HG02571 (cell line): ENCODE measurements at regions not wholly inside any gene's neighbourhood (a gene's known extent, or its start where the extent isn't known, plus 50 kb on each side); places are given as distances from the start of the nearest gene placed in this dataset.

ENCODE experiments used
- ATAC-seq: cut with Tn5 transposase; IDR thresholded peaks from one replicate; pipeline ENCODE4 v1.9.1; 2021; ENCODE audit warnings: mild to moderate bottlenecking, moderate library complexity; ENCODE audit not compliant: unreplicated experiment

DNA sequence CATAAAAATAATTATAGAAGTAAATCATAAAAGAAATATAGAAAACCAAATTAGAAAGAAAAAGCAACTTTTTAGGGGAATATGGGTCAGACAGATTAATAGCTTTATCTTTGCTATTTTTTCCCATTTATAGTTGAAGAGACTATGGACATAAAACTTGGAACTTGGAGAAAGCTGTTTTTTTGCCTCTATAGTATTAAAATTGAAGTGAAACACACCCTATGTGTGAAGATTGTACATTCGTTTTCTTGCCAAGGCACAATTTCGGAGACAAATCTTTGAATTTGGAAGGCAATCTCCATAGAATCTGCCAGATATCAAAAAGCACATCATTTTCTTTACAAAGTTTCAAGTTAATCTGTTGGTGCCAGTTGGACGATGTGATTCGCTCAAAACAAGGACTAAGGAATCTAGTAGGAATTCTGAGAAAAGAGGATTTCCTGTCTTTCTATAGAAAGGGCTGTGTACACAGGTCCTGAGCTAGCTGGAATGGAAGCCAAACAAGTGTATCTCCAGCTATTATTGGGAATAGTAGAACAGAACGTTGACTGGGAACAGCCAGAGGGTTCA, 156.3 kb downstream of the SLC7A11 start:
- no peak for ATAC-seq

DNA sequence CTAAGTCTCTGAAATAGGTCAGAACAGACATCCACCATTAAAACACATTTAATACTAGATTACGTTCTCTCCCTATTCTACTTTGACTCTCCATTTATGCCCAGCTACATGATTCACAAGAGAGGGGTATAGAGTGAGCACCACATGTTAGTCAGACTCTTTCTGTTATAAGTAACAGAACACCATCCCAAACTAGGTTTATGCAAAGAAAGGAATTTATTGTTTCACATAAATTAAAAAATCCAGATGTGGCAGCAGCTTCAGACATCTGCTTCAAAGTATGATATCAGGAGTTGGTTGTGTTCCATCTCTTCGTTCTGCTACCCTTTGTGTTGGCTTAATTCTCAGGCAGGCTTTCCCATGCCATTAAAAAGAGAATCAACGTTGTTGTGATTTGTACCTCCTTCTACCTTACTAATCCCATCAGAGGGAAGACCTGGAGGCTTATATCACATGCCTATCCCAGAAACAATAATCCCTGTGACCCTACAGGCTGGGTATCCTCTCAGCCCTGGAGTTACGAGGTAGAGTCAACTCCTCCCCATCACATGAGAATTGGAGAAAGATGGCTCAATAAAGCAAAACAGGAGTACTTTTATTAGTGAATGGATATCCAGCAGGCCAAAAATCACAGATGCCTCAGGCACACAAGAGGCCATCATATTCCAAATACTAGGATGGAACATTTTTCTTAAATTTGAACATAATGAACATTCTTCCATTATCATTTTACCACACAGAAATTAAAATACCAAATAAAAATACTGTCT, 163.2 kb downstream of the SLC7A11 start:
- no peak for ATAC-seq

- no peak for ATAC-seq
These were observed 163.9 kb downstream of the SLC7A11 start for GRCh38 chr4:138078253-138078652.

DNA sequence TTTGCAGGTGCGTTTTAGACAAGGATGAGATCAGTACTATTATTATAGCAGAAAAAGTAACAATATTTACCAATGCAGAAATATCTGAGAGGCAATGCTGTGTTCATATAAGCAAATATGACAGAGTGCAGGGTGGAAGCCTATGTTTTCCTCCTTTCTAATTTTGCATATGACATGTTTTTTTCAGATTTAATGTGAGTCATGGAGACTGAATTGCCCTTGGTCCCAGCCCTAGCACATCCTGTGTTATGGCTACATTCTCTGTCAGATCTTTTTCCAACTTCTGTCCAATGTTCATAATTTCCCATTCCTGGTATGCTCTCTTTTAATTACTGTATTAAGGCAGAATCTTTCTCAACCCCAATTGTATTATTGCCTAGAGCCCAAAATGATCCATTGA, 165.6 kb downstream of the SLC7A11 start:
- no peak for ATAC-seq

DNA sequence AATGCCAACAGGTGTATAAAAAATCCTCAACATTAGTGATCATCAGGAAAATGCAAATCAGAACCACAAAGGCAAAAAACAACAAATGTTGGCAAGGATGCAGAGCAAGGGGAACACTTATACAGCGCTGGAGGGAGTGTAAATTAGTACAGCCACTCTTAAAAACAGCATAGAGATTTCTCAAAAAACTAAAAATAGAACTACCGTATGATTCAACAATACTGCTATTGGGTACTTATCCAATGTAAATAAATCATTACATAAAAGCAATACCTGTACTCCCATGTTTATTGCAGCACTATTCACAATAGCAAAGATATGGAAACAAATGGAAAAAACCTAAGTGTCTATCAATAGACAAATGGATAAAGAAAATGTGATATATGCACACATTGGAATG, 171.3 kb downstream of the SLC7A11 start:
- no peak for ATAC-seq

- ATAC-seq, result no peak
These were observed 178.6 kb downstream of the SLC7A11 start for GRCh38 chr4:138063581-138063980.

DNA sequence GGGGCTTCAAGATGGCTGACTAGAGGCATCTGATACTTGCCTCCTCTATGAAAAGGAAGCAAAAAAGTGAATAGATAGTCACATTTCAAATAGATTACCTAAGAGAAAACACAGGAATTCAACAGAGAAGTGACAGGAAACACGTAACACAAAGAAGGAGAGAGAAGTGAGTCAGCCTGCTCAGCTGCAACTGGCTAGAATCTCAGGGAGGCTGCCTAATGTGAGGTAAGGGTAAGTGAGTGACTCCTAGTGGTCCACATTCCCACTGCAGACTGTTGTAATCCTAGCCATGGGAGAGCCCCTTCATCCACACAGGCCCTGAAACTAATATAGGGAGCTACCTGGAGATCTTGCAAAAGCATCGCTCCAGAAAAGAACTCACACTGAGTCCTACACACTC, 179.2 kb downstream of the SLC7A11 start:
- ATAC-seq, result no peak

- no peak for ATAC-seq
These were observed 185.6 kb downstream of the SLC7A11 start for GRCh38 chr4:138056541-138056940.

- no peak for ATAC-seq
These were observed 186.3 kb downstream of the SLC7A11 start for GRCh38 chr4:138055890-138056289.

GRCh38 chr4:138053641-138054301, 188.4 kb downstream of the SLC7A11 start:
- ATAC-seq, result no peak

DNA sequence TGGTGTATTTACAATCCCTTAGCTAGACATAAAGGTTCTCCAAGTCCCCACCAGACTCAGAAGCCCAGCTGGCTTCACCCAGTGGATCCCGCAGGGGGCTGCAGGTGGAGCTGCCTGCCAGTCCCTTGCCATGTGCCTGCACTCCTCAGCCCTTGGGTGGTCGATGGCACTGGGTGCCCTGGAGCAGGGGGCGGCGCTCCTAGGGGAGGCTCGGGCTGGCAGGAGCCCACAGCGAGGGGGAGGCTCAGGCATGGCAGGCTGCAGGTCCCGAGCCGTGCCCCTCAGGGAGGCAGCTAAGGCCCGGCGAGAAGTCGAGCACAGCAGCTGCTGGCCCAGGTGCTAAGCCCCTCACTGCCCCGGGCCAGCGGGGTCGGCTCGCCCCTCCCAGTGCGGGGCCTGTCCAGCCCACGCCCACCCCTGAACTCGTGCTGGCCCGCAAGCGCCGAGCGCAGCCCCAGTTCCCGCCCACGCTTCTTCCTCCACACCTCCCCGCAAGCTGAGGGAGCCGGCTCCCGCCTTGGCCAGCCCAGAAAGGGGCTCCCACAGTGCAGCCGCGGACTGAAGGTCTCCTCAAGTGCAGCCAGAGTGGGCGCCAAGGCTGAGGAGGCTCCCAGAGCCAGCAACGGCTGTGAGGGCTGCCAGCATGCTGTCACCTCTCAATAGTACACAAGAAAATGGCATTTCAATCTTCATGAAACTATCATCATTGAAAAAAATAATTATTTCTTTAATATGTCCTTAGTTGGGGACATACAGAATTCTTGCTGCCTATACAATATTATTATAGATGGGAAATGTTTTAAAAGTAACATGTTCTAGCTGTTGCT, 189.1 kb downstream of the SLC7A11 start:
- no peak for ATAC-seq

- no peak for ATAC-seq
These were observed 191.0 kb downstream of the SLC7A11 start for GRCh38 chr4:138051157-138051556.

- no peak for ATAC-seq
These were observed 191.5 kb downstream of the SLC7A11 start for GRCh38 chr4:138050601-138051000.

DNA sequence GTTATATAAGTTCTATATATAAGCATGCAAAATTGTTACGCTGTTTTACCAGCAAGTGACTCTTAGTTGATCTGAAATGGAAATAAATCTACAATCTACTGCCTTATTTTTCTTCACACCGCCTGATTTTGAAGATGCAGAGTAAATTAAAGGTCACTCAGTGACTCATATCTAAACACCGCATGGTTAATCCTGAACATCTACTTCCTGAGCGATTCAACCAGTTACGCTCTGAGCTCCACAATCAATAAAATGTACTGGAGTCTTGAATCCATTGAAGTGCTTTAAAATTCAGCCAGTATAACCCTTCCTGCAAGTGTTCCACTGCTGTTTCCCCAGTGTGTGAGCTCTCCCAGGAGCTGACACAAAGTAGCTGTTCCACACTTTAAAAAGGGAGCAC, 192.8 kb downstream of the SLC7A11 start:
- ATAC-seq, result no peak

DNA sequence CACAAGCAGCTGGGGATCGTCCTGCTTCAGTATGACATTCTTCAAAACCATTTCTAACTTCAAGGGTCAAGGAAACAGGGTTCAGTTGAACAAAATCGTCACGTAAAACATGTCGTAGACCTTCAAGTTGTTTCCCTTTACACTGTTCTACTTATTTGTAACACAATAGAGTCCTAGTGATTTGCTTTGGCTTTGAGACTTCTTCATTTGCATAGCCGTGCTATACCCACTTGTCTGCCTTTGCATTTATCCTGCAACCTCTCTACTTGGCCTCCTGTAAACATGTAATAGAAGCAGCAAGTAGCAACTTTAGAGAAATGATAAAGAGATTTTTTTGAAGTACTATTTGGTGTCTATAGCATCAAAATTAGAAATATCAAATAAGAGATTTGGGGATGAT, 194.9 kb downstream of the SLC7A11 start:
- ATAC-seq, result no peak

DNA sequence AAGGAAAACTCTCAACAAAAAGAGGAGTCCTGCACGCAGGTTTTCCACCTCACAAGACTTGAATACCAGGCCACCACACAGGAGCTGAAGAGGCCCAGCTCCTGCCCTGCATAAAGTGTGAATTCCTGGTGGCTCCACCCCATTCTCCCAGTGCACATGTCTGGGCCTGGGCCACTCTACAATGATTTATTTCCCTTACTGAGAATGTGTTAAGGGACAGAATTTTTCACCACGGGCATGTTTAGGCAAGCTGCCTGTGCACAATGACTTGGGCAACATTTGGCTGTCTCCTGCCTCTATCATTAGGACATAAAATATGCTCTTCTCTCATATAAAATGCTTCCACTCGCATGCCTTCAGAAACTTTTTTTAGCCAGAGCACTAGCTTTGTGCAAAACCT, 197.1 kb downstream of the SLC7A11 start:
- ATAC-seq, result no peak

DNA sequence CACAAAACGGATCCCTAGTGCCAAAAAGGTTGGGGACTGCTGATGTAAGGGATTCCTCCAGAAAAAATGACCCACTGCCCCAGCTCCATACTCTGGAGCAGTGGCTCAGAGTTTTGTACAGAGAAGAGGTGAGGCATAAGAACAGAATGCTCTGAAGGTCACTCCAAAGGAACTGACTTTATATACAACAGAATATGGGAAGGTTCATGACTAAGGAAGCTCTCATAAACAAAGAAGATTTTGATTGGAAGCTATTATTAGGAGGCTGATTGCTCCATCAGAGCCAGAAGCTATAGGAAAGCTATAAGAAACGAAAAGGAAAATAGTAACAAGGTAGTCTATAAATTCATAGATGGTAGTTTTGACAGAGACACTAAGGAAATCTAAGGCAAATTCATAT, 203.1 kb downstream of the SLC7A11 start:
- ATAC-seq, result no peak

GRCh38 chr4:138037696-138038095, 204.5 kb downstream of the SLC7A11 start:
- no peak for ATAC-seq

DNA sequence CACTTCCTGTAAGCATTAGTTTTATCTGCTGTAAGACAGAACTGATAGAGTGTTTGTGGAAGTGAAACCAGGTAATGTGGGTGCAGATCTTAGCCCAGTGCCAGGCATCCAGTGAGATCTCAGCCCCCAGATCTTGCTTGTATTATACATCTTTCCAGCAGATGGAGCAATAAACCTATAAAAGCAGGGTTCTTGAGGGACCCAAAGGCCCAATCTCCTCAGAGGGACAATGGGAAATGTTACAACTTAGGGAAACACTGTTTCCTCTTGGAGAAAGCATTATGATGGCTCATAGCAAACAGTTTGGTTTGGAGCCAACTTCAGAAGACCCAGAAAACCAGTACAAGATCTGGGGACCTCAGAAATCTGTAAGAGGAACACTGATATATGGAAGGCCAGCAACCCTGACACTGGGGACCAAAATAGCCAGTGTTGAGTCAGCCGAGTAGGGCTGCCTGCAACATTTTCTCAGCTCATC, 206.3 kb downstream of the SLC7A11 start:
- peak; percentile 100 for ATAC-seq

GRCh38 chr4:138034871-138035270, 207.3 kb downstream of the SLC7A11 start:
- no peak for ATAC-seq

DNA sequence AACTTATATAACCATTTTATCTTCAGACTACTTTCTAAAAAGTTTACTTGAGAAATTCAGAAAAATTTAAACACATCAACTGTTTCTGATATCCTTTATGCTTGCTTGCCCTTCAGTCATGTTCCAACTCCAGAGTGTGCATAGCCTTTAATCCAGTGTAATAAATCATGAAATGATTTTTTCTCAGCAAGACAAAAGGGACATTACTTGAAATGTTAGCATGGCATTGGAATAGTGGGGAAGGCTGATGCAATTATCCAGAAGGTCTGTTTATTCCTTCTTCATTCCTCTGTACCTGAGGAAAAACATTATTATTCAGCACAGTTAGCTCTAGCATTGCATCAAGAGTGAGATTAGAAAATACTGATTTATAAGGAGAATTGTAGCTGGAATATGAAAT, 209.9 kb downstream of the SLC7A11 start:
- ATAC-seq, result no peak
